ENCODE measurements at regions not wholly inside any gene's neighbourhood (a gene's known extent, or its start where the extent isn't known, plus 50 kb on each side); places are given as distances from the start of the nearest gene placed in this dataset.

DNA sequence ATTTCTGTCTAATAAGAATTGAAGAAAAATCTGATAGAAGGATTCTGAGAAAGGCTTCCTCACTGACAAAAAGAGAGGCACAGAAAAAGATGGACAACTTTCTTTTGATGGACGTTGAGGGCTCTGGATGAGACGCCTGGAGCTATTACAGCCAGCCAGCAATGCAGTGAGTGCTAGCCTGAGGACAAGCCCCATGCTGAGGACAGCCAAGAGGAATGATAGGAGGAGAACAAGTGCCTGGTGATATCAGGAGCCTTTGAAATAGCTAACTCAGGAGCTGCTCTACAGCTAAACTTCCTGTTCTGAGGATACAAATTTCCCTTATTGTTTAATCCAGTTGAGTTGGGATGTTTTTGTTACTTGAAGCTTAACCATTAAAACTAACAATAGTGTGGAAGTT, 212.3 kb downstream of the COG6 start:
- no peaks in the 10 kb centered on the region for H3K9me3 Mint-ChIP-seq
- H3K27ac Mint-ChIP-seq: no peak overlapping the region
- TF ChIP-seq, protein P1, sequence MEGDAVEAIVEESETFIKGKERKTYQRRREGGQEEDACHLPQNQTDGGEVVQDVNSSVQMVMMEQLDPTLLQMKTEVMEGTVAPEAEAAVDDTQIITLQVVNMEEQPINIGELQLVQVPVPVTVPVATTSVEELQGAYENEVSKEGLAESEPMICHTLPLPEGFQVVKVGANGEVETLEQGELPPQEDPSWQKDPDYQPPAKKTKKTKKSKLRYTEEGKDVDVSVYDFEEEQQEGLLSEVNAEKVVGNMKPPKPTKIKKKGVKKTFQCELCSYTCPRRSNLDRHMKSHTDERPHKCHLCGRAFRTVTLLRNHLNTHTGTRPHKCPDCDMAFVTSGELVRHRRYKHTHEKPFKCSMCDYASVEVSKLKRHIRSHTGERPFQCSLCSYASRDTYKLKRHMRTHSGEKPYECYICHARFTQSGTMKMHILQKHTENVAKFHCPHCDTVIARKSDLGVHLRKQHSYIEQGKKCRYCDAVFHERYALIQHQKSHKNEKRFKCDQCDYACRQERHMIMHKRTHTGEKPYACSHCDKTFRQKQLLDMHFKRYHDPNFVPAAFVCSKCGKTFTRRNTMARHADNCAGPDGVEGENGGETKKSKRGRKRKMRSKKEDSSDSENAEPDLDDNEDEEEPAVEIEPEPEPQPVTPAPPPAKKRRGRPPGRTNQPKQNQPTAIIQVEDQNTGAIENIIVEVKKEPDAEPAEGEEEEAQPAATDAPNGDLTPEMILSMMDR (IDR thresholded peaks at IDR 0.05): no peak
- no peak for DNase-seq
- peaks cover 3% of the 10 kb centered on the region; the same call in 1 of the 2 replicates for H3K27me3 Mint-ChIP-seq (ENCODE audit: insufficient read depth)
- no peaks in the 10 kb centered on the region for H3K36me3 Mint-ChIP-seq (ENCODE audit: low read depth)
- no peak overlapping the region for H3K4me3 Mint-ChIP-seq
- H3K4me1 Mint-ChIP-seq (ENCODE audit: low read depth): peaks cover 11% of the 10 kb centered on the region

DNA sequence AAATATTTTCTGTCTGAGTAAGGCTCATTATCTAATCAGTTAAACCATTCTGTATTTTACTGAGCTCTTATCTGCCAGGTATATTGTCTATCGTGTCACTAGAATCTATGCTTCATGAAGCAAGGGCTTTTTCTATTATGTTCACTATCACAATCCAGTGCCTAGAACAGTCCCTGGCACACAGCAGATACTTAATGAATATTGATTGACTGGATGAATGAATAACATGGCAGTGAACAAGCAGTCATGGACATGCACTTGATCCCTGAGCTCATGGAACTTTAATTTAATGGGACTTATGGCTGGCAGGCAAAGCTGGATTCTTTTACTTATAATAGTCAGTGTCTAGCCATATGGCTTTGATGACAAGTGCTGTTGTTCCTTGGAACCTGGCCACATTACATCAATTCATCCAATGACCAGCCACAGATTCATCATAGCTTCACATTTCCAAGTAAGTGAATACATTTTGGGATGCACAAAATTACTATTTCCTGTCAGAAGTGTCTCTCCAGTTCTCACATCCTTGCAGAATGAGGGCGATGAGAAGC, 214.8 kb downstream of the COG6 start:
- H3K9me3 Mint-ChIP-seq: no peaks in the 10 kb centered on the region
- H3K27ac Mint-ChIP-seq: no peak overlapping the region
- no peak for DNase-seq

DNA sequence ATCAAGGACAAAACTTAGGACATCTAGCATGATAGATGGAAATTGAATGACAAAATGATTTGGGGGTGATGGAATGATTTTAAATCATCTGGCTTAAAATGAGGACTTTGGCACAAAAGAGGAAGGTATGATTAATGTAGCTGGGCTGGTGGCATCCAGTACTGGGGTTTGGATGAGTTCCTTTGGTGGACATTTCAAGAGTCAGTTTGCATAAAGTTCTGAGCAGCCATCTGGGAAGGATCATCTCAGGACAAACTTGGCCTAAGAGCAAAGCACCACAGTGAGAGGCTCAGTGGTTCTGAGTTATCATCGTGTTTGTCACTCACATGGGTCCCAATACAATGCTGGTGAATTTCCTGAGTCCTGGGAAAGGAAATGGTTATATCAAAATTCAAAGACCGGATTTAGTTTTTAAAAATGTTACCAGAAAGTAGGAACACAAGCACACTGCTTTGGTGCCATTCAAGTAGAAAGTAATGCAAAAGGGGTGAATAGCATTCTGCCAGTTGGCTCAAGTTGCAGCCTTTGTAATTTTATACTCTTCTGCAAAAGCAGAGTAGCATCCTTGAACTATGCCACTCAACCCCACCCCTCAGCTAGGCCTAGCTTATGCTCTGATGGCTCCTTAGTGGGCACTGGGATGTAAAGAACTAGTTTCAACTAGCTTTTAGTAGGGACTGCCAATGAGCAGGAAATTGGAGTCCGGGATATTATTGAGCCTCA, 219.0 kb downstream of the COG6 start:
- TF ChIP-seq, protein P1 (IDR thresholded peaks at IDR 0.05): no peak
- H3K4me3 Mint-ChIP-seq: no peak overlapping the region
- no peak for DNase-seq
- H3K9me3 Mint-ChIP-seq: no peaks in the 10 kb centered on the region
- no peaks in the 10 kb centered on the region for H3K27me3 Mint-ChIP-seq (ENCODE audit: insufficient read depth)
- H3K36me3 Mint-ChIP-seq (ENCODE audit: low read depth): no peaks in the 10 kb centered on the region; the same call in 1 of the 2 replicates
- no peak overlapping the region for H3K27ac Mint-ChIP-seq
- peaks cover 48% of the 10 kb centered on the region for H3K4me1 Mint-ChIP-seq (ENCODE audit: low read depth)

More for the DNA sequence above, 214.8 kb downstream of the COG6 start:
- Mint-ChIP-seq H3K27me3 (ENCODE audit: insufficient read depth) (peaks cover 3% of the 10 kb centered on the region; the same call in 1 of the 2 replicates), H3K4me3 (no peak overlapping the region), H3K36me3 (ENCODE audit: low read depth) (no peaks in the 10 kb centered on the region), H3K4me1 (ENCODE audit: low read depth) (peaks cover 24% of the 10 kb centered on the region)
- TF ChIP-seq, protein P1 (IDR thresholded peaks at IDR 0.05): no peak

DNA sequence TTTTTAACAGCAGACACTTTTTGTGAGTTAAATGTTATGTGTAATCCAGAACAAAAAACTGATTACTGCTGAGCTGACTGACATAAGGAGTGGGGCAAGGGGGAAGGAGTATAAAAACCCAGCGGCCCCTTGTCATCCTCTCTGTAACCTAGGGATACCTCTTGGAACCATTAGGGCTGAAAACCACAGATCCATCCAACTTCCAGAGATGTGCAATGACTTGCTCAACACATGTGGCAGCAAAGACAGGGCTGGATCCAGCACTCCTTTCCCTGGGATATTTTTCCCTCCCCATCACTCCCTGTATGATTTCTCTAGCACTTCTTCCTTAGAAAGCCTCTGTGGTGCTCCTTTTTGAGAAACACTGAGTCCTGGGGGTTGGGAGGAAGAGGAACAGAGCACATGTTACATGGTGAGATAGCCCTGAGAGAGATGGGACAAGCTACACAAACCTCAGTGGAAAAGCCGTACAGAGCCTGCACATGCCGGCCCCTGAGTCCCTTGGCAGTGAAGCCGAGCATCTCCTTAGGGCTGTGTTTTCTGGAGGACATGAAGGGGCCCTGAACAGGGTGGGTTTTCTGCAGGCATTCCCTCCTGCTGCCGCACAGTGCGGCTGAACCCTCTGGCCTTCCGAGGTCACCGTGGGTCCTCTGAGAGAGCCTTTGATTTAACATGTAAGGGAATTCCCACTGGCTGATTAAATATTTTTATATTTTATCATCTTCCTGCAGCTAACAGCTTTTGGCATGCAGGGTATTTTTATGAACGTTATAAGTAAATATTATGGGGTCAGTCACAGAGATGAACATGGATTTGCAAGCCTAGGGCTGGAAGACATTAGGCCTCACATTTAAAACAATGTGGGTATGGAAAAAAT, 219.9 kb downstream of the COG6 start:
- peaks cover 46% of the 10 kb centered on the region for H3K4me1 Mint-ChIP-seq (ENCODE audit: low read depth)
- no peaks in the 10 kb centered on the region for H3K27me3 Mint-ChIP-seq (ENCODE audit: insufficient read depth)
- H3K4me3 Mint-ChIP-seq: peak overlapping the region; percentile 46
- H3K36me3 Mint-ChIP-seq (ENCODE audit: low read depth): no peaks in the 10 kb centered on the region; the same call in 1 of the 2 replicates
- H3K27ac Mint-ChIP-seq: peak overlapping the region; percentile 90
- no peak for DNase-seq
- no peaks in the 10 kb centered on the region for H3K9me3 Mint-ChIP-seq
- TF ChIP-seq, protein P1 (IDR thresholded peaks at IDR 0.05): no peak

DNA sequence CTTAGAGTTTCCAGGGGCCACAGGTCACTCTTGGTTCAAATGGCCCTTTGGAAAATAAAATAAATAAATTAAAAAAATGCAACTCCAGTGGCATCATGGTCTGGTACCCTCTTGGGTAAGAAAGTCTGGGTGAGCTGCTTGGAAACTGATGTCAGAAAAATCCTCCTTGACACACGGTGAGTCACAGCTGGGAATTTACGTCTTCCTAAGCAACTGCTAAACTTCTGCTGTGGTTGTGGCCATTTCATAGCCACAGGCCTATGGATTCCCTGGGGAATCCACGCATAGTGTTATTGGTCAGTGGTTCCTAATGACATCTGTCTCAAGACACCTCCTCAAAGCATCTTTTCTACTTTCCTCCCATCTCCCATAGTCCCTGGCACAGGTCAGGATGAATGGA, 220.8 kb downstream of the COG6 start:
- Mint-ChIP-seq H3K4me3 (peak overlapping the region; percentile 46; the same call in 1 of the 2 replicates), H3K27me3 (ENCODE audit: insufficient read depth) (no peaks in the 10 kb centered on the region), H3K36me3 (ENCODE audit: low read depth) (no peaks in the 10 kb centered on the region; the same call in 1 of the 2 replicates), H3K4me1 (ENCODE audit: low read depth) (peaks cover 44% of the 10 kb centered on the region), H3K27ac (peak overlapping the region; percentile 90), H3K9me3 (no peaks in the 10 kb centered on the region)
- TF ChIP-seq, protein P1 (IDR thresholded peaks at IDR 0.05): no peak
- DNase-seq: peak; percentile 84

Data from HFFc6 (cell line).